ENCODE measurements at regions not wholly inside any gene's neighbourhood (a gene's known extent, or its start where the extent isn't known, plus 50 kb on each side); places are given as distances from the start of the nearest gene placed in this dataset.
A peak's percentile ranks its signal among the peaks of the same experiment; 100 is the strongest.

DNA sequence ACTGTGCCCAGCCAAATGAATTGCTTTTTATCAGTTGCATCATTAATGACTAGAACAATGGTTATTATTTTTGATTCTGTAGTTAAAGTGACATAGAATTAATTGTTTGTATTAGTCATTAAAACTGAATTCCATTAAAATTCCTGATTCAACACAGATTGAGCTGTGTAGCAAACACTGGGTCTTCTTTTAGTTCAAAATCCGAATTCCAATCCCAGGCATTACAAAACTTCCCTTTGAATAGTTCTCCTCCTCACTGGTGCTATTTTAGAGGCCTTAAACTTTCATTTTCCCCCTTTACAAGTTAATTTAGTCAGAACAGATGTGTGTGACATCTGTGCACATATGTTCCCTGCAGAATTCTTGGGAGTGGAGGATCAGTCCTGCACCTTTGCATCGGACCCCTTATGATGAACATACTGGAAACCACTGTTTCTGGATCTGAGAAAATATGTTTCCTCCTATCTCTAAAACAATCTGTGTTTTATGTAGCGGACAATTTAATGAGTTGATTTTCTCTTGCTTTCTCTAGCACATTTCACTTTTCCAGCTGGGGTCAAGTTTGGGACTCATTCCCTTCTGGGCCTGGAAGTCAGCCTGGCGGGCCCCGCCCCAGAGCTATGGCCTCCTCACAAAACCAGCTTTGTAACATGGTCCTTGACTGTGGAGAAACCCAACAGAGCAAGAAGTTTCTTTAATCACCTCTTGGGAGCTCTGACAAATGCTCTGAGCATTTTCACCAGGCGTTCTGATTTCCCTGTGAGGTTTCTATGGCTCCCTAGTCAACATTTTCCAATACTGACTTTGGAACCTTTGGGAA is 87.9 kb upstream of the MAMDC2 start:
- DNase-seq = no peak

DNA sequence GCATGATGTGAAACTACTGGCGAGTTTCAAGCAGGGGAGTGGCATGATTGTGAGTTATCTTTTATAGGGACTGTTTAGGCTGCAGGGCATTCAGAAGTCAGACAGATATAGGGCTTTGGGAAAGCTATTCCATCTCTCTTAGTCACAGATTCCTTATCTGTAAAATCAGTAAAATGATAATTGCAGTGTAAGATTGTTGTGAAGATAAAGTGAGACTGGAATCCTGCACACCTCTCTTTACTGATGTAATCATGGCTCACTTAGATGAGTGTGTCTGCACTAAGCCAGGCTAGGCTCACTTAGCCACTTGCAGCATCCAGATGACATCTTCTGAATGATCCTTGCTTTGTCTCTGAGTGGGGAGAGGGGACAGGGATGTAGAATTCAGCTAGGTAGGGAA is 81.8 kb upstream of the MAMDC2 start:
- no peak for DNase-seq

GRCh38 chr9:69963803-69964202 is 79.8 kb upstream of the MAMDC2 start:
- no peak for DNase-seq

- DNase-seq = no peak
These were observed 79.2 kb upstream of the MAMDC2 start for GRCh38 chr9:69964446-69964845.

GRCh38 chr9:69965416-69966145 is 78.1 kb upstream of the MAMDC2 start:
- DNase-seq = no peak

DNA sequence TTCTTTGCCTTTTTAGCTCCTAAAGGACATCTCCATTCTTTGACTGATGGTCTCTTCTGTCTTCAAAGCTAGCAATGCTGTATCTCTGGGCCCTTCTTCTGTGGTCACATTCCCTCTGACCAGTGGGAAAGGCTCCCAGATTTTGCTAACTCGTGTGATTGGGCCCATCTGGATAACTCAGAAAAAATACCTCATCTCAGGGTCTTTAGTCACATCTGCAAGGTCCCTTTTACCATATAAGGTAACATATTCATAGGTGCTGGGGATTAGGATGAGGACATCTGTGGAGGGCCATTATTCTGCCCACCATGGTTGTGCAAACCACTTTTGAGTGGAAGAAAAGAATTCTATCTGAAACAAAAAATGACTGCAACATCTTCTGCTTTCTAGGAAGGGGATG is 76.3 kb upstream of the MAMDC2 start:
- no peak for DNase-seq

DNA sequence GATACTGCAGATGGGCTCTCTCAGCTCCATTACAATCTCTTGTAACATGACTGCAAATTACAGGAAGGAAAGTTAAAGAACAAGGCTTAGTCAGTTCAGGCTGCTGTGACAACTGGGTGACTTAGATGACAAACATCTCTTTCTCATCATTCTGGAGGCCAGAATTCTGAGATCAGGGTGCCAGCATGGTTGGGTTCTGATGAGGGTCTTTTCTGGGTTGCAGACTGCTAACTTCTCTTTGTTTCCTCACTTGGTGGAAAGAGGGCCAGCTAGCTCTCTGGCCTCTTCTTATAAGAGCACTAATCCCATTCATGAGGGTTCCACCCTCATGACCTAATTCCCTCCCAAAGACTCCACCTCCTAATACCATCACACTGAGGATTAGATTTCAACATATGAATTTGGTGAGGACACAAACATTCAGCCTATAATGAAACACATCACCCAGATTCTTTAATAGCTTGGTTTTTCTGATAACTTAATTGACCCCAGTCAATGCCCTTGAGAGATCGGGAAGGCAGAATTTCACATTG is 73.6 kb upstream of the MAMDC2 start:
- DNase-seq = no peak

- DNase-seq = peak; percentile 48 to 79 (median 59)
These were observed 71.8 kb upstream of the MAMDC2 start for GRCh38 chr9:69971643-69972449.

- DNase-seq = no peak
These were observed 68.0 kb upstream of the MAMDC2 start for GRCh38 chr9:69975681-69976080.

DNA sequence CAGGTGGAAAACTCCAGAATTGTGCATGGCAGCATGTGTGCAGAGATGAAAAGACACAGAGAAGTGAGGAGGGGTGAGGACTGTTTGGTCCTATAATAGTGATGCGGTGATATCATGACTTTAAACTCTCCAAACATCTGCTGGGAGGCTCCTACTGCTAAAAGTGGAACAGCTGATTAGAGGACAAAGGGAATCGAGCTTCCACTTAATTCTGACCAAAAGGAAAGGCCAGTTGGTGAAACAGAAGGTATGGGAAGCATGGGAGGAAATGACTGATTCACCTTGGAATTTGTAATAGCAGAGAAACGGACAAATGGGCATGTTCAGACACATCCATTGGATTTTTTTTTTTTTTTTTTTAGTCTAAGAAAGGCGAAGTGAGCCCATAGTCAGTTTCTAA is 67.5 kb upstream of the MAMDC2 start:
- DNase-seq = peak in 2 of 3 donors; percentile 16 to 53

GRCh38 chr9:69980041-69980440 is 63.6 kb upstream of the MAMDC2 start:
- DNase-seq = no peak

DNA sequence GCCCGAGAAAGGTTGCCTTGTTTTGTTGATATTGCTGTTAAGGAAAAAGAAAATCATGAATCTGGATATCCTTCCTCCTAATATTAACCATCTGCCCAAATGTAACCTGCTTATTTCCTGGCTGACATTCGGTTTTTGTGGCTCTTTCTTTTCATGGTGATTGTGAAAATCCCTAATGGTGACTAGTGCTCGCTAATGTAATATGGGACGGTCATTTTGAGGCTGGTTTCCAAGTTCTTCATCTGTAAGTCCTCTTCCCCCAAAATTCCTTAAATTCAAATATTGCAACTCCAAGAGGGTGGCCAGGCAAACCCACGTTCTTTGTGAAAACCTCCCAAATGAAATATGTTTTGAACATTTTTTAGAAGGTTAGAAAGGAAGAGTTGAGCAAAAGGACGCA is 63.1 kb upstream of the MAMDC2 start:
- DNase-seq = no peak

DNA sequence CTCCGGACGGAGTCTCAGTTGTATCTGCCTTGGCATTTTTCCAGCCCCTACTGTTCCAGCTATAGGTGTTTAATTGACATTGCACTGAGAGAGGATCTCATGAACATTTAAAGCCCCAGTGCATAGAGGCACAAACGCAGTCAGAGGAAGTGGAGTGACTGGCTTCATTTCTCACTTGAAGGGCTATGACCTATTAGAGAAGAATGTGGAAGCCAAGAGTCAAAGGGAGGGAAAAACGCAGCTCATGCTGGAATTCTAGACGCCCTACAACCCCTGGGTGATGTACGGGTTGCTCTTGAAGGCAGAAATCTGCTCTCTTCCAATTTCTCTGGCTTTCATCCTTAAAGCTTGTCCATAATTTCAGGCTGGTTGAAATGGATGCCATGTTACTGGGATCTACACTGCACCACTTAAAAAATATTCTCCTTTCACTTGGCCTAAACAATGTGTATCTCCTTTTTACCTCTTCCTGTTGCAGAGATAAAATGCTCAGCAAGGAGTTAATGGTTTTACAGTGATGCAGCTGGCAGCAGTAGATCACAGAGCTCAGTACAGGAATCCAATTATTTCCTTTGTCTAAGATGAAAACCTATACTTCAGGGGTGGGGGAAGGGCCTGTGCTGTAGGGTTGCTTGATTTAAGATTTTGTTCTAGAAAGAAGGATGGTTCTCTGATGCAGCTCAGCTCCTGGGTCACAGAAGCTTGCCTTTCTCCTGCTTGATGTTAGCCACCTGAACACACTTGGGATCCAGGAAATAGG is 61.8 kb upstream of the MAMDC2 start:
- peak in 1 of 3 donors; percentile 26 for DNase-seq

DNA sequence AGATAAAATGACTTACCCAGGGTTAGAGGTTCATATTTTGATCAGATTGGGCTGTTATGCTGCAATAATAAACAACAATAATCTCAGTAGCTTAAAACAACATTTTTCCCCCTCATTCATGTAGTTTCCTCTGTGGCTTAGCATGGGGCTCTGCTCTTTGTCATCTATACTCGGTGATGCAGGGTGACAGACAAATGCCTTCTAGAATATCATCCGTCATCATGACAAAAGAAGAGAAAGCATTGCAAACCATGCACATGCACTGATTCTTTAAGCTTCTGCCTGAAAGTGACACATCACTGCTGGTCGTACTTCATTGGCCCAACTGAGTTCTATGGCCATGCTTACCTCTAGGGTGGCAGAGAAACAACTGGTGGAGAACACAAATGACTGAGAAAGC is 58.8 kb upstream of the MAMDC2 start:
- no peak for DNase-seq

DNA sequence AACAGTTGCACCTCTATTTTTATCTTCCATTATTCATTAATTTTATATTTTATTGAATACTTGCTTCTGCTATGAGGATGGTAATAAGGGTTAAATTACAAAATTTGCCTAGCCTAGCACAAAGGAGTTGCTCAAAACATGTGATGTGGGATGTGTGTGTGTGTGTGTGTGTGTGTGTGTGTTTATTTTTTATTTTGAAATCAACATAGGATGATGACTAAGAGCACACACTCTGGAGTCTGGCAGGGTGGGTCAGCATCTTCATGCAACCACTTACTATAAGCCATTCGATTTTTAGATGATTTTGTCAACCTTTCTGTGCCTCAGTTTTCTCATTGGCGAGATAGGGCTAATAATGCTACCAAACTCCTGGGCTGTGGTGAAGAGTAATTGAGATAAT is 57.7 kb upstream of the MAMDC2 start:
- no peak for DNase-seq

DNA sequence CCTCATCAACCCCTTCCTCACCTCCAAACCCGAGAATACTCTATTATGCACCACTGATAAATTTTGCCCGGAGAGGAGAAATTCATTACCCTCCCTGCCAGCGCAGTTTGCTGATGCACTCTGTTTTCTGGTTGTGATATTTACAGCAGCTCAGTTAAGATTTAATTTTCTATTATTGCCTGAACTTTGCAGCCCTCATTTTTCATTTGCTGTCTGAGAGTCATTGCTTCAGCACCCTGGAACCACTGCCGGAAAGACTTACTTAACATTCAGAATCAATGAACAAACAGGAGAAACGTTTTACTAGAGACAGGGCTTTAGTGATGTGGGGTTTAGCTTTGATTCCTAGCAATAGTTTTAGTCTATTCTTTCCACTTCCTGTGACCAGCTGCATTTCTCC is 56.7 kb upstream of the MAMDC2 start:
- peak in 1 of 3 donors; percentile 10 for DNase-seq

GRCh38 chr9:69987457-69987856 is 56.2 kb upstream of the MAMDC2 start:
- DNase-seq = no peak

GRCh38 chr9:69993110-69993509 is 50.5 kb upstream of the MAMDC2 start:
- no peak for DNase-seq

All from muscle of back (tissue), 3 donors.